GM21515 (cell line): ENCODE measurements at regions not wholly inside any gene's neighbourhood (a gene's known extent, or its start where the extent isn't known, plus 50 kb on each side); places are given as distances from the start of the nearest gene placed in this dataset.
"Not testable (repeated sequence)": the region's sequence is repeated elsewhere in the genome, so short reads cannot be mapped to it uniquely, and the experiment has no call there.

Experiments used
- ATAC-seq: cut with Tn5 transposase; IDR thresholded peaks from one replicate; pipeline ENCODE4 v1.9.1; 2021; ENCODE audit not compliant: unreplicated experiment

DNA sequence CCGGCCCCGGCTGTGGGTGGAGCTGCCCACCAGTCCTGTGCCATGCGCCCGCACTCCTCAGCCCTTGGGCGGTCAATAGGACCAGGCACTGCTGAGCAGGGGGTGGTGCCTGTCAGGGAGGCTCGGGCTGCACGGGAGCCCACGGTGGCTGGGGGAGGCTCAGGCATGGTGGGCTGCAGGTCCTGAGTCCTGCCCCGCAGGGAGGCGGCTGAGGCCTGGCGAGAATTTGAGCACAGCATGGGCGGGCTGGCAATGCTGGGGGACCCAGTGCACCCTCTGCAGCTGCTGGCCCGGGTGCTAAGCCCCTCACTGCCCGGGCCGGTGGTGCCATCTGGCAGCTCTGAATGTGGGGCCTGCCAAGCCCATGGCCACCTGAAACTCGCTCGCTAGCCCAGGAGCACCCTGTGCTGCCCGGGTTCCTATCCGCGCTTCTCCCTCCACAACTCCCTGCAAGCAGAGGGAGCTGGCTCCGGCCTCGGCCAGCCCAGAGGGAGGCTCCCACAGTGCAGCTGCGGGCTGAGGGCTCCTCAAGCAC is 1371.1 kb downstream of the FSCB start:
- ATAC-seq, result no peak

DNA sequence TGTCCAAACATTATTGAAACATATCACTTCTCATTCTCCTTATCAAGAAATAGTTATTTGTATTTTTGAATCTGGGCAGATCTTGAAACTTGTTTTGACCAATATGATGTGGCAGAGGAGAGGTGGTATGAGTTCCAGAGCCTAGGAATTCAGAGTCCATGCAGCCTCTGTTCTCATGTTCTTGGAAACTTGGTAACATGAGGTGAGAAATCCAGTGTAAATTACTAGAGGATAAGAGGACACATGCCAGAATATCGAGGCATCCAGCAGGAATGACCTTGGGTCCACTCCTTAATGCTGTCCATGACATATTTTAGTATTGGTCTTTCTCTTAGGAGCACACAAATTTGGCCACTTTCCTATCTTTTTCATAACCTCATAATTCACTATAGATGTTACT is 1374.6 kb downstream of the FSCB start:
- no peak for ATAC-seq

DNA sequence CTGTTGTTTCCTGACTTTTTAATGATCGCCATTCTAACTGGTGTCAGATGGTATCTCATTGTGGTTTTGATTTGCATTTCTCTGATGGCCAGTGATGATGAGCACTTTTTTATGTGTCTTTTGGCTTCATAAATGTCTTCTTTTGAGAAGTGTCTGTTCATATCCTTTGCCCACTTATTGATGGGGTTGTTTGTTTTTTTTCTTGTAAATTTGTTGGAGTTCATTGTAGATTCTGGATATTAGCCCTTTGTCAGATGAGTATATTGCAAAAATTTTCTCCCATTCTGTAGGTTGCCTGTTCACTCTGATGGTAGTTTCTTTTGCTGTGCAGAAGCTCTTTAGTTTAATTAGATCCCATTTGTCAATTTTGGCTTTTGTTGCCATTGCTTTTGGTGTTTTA is 1378.7 kb downstream of the FSCB start:
- ATAC-seq, result not testable (repeated sequence)

DNA sequence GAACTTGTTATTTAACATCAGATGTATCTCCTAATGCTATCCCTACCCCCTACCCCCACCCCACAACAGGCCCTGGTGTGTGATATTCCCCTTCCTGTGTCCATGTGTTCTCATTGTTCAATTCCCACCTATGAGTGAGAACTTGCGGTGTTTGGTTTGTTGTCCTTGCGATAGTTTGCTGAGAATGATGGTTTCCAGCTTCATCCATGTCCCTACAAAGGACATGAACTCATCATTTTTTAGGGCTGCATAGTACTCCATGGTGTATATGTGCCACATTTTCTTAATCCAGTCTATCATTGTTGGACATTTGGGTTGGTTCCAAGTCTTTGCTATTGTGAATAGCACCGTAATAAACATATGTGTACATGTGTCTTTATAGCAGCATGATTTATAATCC is 1379.2 kb downstream of the FSCB start:
- not testable (repeated sequence) for ATAC-seq

DNA sequence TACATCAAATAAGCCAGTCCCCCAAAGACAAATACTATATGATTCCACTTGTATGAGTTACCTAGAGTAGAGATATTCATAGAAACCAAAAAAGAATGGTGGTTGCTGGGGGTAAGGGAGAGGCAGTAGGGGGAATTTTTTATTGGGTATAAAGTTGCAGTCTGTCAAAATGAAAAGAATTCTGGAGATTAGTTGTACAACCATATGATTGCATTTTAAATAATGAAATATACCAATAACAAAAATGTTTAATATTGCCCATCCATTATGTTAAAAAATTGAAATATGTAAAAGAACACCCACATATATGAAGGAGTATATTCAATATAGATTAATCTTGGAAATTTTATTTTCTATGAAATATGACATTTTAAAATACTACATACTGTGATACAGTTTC is 1383.5 kb downstream of the FSCB start:
- ATAC-seq, result no peak

DNA sequence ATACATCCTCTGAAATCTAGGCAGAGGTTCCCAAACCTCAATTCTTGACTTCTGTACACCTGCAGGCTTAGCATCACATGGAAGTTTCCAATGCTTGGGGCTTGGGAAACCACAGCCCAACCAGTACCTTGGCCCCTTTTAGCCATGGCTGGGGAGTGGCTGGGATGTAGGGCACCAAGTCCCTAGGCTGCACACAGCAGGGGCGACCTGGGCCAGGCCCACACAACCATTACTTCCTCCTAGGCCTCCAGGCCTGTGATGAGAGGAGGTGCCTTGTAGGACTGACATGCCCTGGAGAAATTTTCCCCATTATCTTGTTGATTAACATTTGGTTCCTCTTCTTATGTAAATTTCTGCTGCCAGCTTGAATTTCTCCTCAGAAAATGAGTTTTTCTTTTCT is 1387.4 kb downstream of the FSCB start:
- ATAC-seq, result no peak

DNA sequence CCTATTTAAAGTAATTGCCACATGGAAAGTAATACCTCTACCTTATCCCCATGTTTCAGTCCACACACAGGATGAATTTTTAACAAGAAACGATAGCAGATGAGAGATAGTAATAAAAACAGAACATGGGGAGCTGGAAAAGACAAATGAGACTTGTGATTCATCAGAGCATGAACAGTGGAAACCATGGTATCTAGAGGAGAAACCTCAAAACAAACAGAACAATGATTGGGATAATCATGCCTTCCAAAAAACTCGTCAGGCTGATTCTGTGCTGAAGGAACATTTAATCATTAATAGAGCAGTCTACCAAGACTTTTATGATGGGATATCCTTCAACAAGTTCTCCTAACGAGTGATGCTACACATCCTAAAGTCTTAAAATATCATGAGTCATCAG is 1390.7 kb downstream of the FSCB start:
- ATAC-seq, result no peak

DNA sequence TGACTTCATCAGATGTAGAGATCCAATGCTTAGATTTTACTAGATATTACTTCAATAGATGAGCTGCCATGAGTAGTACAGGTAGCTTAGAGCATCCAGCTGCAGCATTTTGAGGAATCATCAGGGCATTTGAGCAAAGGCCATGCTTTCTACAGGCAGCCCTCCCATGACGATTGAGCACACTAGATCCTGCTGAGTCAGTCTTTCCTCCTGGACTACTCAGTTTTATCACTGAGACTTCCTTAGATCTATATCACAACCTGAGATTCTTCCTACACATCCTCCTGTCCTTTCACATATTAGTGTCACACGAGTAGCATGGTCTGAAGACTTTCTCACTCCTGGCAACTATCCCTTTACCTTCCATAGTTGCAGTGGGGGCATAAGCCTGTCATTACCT is 1401.8 kb downstream of the FSCB start:
- ATAC-seq, result no peak

DNA sequence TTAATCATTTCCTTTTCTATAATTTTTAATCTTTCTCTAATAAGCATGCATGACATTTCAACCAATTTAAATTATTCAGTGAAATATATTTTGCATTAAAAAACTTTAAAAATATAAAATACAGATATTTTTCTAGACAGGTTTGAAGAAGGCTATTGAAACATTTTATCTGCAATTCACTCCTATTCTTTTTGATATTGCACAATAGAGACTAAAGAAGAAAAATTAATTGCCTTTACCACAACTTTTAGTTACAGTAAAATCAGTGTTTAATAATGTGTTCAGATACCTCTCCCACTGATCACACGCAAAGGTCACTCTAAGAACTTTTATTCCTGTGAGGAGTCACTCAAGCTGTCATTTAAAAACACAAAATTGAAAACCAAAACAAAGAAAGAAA is 1416.7 kb downstream of the FSCB start:
- ATAC-seq, result no peak

DNA sequence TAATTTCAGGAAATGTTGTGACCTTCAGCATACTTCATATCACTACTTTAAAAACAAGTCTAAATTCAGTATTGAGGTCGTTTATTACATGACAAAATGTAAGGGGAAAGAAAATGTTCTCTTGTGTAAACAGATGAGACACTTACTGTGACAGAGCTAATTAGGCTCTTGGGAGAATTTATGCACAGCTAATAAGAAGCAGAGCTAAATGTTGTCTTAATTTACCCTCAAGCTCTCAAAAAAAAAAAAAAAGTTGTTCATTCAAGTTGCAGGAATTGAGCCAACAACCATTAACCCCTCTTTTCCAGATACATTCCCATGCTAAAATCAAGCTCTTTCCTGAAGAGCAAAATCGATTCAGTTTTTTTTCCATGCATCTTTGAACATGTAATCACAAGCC is 1419.4 kb downstream of the FSCB start:
- ATAC-seq, result no peak

DNA sequence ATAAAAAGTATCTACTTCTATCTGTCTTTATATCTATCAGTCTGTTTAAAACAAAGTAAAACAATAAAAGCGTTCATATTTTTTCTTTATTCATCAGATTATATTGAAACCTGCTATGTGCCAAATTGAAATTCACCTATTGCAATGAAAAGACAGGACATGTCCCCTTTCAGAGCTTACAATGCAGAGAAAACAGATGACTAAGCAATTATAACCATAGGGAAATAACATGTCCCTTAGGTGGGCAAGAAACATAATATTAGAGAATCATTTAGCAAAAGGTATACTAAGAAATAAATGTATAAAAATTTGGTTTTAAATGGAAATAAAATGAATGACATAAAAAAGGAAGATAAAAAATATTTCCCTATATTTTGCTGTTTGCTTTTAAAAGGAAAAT is 1421.3 kb downstream of the FSCB start:
- ATAC-seq, result no peak

DNA sequence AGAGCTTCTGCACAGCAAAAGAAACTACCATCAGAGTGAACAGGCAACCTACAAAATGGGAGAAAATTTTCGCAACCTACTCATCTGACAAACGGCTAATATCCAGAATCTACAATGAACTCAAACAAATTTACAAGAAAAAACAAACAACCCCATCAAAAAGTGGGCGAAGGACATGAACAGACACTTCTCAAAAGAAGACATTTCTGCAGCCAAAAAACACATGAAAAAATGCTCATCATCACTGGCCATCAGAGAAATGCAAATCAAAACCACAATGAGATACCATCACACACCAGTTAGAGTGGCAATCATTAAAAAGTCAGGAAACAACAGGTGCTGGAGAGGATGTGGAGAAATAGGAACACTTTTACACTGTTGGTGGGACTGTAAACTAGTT is 1439.7 kb downstream of the FSCB start:
- not testable (repeated sequence) for ATAC-seq

DNA sequence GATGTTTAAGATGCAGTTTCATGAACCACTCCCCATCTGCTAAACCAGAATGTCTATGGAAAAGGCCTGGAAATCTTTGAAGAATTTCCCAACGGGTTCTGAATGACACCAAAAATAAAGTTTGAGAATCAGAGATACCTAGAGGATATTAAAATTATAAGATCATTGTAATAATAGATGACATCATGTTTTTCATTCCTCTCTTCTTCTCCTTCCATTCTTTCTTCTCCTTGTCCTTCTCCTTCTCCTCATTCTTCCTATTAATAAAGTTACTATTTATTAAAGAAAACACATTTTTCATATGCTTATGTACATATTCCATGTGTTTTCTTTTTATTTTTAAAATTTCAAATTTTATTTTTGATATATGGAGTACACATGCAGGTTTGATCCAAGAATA is 1449.4 kb downstream of the LRFN5 start:
- no peak for ATAC-seq

DNA sequence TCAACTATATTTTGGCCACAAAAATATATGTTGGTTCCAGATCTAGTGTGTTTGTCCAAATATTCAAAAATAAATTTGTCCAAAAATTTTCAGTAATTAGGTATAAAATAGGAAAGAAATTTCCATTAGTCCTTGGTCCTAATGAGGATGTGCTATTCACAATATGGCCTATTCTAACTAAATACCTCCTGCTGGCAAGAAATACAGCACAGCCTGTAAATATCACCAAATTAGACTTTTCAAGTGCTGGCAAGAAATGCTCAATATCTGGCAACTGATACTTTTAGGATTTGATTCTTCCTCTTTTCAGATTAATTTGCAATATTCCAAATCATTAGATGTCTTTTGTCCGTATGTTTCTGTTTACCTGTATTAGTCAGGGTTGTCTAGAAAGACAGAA is 1446.2 kb downstream of the LRFN5 start:
- no peak for ATAC-seq

DNA sequence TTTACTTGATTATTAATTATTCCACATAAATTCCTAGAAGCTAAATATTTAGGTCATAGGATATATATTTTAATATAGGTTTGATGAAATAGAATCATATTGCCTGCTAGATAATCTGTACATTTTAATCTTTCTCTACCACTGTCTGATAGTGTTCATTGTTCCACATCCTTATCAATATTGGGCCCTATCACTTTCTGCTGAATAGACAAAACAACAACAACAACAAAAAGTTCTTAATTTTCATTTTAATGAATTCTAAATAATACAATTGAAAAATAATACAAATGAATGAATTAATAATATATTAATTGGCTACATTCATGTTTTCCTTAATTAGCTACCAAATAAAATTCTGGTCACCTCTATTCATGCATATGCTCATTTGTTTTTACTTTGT is 1437.2 kb downstream of the LRFN5 start:
- ATAC-seq, result no peak

DNA sequence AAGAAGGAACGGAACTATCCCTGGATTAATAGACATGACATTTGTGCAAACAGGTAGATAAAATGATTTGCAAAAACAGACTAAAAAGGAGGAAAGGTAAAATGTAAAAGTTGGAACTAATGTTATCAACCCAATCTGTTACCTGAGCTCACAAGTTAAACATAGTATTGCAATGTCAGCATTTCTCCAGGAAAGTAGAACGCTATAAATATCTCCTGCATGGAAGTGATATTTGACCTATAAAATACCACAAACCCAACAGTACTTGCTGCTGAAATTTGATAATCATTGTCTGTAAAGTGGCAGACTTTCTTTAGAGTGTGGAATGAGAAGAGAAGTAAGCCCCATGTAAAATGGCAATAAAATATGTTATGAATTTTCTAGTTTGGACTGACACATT is 1435.7 kb downstream of the LRFN5 start:
- ATAC-seq, result no peak

DNA sequence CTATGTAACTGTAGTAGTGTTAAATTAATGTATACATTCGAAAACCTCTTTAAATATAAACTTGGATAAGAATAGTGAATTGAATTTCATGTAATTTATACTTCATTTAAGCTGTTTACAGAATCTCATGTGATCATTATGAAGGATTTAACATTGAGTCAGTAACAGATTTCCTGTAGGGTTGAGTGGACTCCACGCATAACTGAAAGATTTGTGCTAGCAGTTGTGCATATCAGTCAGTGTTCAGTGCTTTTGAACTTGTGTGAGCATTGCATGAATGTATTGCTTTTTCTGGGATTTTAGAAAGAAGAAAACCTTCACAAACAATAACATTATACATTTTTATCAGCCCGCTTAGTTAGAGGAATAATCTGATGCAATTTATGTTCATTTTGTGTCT is 1435.3 kb downstream of the LRFN5 start:
- no peak for ATAC-seq

DNA sequence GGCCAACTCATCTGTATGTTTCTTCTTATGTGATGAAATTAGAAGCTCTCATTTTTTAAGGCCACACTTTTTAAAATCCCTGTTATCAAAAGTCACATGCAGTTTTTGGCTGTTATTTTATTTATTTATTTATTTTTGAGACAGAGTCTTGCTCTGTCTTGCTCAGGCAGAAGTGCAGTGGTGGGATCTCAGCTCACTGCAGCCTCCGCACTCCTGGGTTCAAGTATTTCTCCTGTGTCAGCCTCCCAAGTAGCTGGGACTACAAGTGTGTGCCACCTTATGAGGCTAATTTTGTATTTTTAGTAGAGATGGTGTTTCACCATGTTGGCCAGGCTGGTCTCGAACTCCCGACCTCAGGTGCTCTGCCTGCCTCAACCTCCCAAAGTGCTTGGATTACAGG is 1434.5 kb downstream of the LRFN5 start:
- ATAC-seq, result no peak

DNA sequence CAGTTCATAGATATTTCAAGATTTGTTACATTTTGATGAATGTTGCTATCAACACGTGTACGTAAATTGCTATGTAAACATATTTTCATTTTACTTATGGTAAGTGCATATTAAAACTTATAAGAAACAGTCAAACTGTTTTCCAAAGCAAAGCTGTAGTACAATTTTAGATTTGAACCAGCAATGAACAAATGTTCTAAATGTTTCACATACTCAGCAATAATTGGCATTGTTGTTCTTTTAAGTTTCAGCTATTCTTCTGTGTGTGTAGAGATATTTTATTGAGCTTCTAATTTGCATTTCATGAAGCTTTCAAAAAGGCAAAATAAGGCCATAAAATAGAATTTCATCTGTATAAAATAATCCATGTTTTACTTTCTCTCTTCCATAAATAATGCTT is 1433.2 kb downstream of the LRFN5 start:
- ATAC-seq, result no peak

DNA sequence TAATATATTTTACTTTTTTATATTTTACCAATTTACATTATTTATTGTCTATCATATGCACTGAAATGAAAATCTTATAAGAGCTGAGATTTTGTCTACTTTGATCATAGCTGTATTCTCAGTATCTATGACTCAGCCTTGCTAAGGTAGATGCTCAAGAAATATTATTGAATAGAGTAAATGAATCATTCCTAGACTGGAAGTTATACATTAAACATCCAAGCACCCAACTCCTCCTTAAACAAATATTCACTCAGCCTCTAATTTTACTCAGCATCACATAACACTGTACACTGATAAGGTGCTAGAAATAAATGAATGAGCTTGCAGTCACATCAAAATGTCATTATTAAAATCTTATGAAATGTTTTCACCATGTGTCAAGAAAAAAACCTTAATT is 1424.9 kb downstream of the LRFN5 start:
- no peak for ATAC-seq

DNA sequence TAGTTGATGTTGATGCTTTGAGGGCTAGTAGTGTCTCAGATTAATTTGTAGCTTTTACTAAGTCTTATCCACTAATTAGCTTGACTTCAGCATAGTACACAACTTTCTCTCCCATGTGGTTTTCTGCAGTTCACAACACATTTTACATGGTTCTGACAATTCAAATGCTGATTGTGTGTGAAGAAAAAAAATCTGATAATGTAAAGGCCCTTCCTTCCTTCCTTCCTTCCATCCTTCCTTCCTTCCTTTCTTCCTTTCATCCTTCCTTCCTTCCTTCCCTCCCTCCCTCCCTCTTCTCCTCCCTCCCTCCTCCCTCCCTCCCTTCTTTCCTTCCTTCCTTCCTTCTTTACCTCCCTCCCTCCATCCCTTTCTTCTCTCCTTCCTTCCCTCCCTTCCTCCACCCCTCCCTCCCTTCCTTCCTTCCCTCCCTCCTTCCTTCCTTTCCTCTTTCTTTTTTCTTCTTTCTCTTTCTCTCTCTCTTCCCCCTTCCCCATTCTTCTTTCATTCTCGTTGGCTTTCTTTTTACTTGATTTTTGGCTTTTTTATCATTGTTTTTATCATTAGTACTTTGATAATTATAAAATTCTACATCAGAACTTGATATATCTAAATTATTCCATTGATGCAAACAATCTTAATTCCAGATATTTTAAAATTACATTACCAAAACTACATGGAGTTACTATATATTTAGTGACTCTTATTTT is 1415.6 kb downstream of the LRFN5 start:
- no peak for ATAC-seq

DNA sequence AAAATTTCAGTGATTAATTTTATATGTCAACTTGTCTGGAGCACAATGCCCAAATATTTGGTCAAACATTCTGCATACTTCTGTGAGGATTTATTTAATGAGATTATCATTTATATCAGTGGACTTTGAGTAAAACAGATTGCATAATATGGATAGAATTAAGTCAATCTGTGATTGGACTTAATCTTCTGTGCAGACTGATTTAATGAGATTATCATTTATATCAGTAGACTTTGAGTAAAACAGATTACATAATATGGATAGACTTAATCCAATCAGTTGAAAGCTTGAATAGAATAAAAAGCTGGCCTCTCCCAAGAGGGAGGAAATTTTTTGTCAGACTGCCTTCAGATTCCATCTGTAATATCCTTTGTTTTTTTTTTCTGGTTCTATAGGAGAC is 1413.2 kb downstream of the LRFN5 start:
- ATAC-seq, result no peak

DNA sequence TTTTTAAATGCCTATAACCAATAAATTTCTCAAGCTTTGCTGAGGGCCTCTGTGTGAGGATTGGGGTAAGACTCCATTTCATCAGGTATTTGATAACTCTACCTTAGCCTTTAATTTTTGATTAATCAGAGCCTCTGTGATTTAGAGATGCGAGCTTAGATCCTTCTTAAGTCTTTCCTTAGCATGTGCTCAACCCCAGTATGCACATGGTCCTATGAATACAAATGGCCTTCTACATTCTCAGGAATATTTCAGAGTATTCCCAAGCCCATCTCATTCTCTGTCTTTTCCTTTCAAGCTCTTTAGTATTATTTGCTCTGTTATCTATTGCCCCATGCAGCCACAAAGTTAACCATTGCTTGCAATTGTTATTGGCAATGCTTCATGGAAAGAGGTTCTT is 1407.7 kb downstream of the LRFN5 start:
- no peak for ATAC-seq
